Stimulated activated CD8-positive, alpha-beta memory T cell treated with anti-CD3 and anti-CD28 coated beads, Interleukin-15, amount 100 ng/mL, for 24 hours (primary cell): ENCODE measurements at regions not wholly inside any gene's neighbourhood (a gene's known extent, or its start where the extent isn't known, plus 50 kb on each side); places are given as distances from the start of the nearest gene placed in this dataset.

Source experiments
- DNase-seq: peaks from one replicate; pipeline ENCODE4 v3.0.0-alpha.2; 2020; ENCODE audit warnings: low read depth

- no peak for DNase-seq
Measured at GRCh38 chr11:32316858-32317642, 118.3 kb downstream of the WT1 start.

DNA sequence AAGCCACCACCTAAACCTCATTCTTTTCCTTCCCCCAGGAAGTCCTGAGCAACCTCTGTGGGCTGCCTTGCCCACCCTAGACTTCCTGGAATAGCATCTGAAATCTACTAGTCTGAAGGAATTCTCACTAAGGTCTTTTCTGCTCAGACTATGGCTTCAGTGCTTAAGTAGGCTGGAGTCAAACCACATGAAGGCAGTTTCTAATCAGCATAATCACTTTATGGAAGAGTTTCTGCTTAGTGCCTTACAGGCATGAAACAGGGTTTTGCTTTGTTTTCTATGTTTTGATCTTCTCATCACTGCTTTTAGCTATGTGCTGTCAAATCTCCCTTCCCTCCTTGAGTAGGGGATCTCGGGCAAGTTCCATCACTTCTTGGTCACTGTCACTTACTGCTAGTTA lies 117.7 kb downstream of the WT1 start:
- DNase-seq, result no peak

- DNase-seq, result no peak
Measured at GRCh38 chr11:32318071-32319055, 117.0 kb downstream of the WT1 start.

DNA sequence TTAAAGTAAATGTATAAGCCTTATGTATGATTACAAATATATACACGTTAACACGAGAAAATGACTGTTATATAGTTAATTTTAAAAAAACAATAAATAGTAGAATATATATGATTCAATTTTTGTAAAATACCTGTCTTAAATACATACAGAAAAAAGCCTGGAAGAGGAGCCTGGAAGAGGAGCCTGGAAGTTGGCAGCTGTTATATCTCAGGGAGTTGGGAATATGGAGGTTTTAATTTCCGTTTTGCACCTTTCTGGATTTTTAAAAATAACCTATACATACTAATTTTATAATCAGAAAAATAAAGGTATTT lies 111.6 kb downstream of the WT1 start:
- no peak for DNase-seq

GRCh38 chr11:32325187-32325586 lies 110.2 kb downstream of the WT1 start:
- DNase-seq, result no peak

- no peak for DNase-seq
Measured at GRCh38 chr11:32325725-32326124, 109.6 kb downstream of the WT1 start.

DNA sequence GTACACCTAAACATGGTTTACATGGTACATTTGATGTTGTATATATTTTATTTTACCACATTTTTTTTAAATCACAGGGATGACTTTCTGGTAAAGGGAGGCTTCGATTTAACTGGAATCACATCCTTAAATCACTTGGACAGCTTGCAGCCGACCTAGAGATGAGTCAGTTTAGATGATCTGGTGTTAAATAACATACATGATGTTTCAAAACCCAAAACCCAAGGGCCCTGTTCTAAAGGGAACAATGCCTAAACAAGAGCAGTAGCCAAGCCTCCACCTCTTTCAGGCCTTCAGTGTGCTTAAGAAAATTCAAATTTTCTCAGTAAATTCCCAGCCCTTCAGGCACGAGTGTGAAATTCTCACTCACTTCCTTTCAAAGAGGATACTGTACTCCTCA lies 108.8 kb downstream of the WT1 start:
- DNase-seq, result no peak

DNA sequence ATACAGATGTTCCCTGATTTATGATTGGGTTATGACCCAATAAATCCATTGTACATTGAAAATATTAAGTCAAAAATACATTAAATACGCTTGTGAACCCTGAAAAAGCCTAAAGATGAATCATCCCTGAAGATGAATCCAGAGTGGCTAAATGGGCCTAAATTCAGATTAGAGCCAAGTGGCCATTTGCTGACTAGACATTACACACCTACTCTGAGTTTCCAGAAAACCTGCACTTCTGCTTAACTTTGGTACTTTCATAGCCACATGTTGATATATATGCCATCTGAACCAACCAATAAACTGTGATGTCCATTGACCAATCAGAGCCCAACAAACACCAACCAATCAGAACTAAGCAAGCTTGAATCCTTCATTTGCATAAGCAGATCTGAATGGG lies 106.9 kb downstream of the WT1 start:
- DNase-seq, result no peak

- DNase-seq, result no peak
Measured at GRCh38 chr11:32331098-32331497, 104.2 kb downstream of the WT1 start.

GRCh38 chr11:32331792-32332191 lies 103.5 kb downstream of the WT1 start:
- no peak for DNase-seq

DNA sequence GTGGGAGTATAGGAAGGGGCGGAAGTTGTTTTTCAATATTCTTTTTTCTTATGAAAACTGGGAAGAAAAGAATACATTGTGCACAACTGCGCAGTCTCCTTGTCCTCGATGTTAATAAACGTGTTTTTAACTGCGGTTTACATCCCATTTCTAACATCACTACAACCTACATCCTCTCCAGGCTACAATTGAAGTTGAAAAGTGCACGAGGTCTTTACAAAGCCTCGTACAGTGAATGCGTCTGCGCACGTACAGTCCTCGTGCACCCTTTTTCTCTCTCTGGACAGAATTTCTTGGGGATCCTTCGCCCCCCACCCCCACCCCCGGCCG lies 102.4 kb downstream of the WT1 start:
- DNase-seq, result no peak

GRCh38 chr11:32333320-32333991 lies 101.9 kb downstream of the WT1 start:
- DNase-seq, result no peak

GRCh38 chr11:32334822-32335221 lies 100.5 kb downstream of the WT1 start:
- no peak for DNase-seq
